GM23248 (cell line): ENCODE measurements at regions not wholly inside any gene's neighbourhood (a gene's known extent, or its start where the extent isn't known, plus 50 kb on each side); places are given as distances from the start of the nearest gene placed in this dataset.

Source experiments
- DNase-seq: peaks from one replicate; pipeline ENCODE4 v3.0.0-alpha.2; 2015
- H2AFZ ChIP-seq: fragments of 200-600 bp; sonication (generic); 2 replicates; pipeline ENCODE4 v1.6.1; 2016; ENCODE audit warnings: antibody characterized with exemption
- H3F3A ChIP-seq: fragments of 200-600 bp; sonication (generic); 2 replicates; pipeline ENCODE4 v1.6.1; 2016; ENCODE audit warnings: mild to moderate bottlenecking, antibody characterized with exemption, mixed run types; ENCODE audit not compliant: insufficient read depth
- H3K27ac ChIP-seq: fragments of 200-600 bp; sonication (generic); 2 replicates; pipeline ENCODE4 v1.5.1; 2016; ENCODE audit warnings: mild to moderate bottlenecking
- H3K27me3 ChIP-seq: fragments of 200-600 bp; sonication (generic); replicated peaks from 2 replicates; pipeline ENCODE4 v1.6.1; 2016; ENCODE audit warnings: mild to moderate bottlenecking; ENCODE audit not compliant: insufficient read depth
- H3K36me3 ChIP-seq: fragments of 200-600 bp; sonication (generic); 2 replicates; pipeline ENCODE4 v1.6.1; 2016; ENCODE audit warnings: low read depth, mild to moderate bottlenecking
- H3K4me1 ChIP-seq: fragments of 200-600 bp; sonication (generic); 2 replicates; pipeline ENCODE4 v1.6.1; 2016; ENCODE audit warnings: mild to moderate bottlenecking; ENCODE audit not compliant: insufficient read depth
- H3K4me2 ChIP-seq: fragments of 200-600 bp; sonication (generic); one replicate; pipeline ENCODE4 v1.6.1; 2016; ENCODE audit warnings: mild to moderate bottlenecking; ENCODE audit not compliant: unreplicated experiment
- H3K4me3 ChIP-seq: fragments of 200-600 bp; sonication (generic); 2 replicates; pipeline ENCODE4 v1.5.1; 2016; ENCODE audit warnings: mild to moderate bottlenecking
- H3K79me2 ChIP-seq: fragments of 200-600 bp; sonication (generic); 2 replicates; pipeline ENCODE4 v1.6.1; 2016; ENCODE audit warnings: mild to moderate bottlenecking; ENCODE audit not compliant: insufficient read depth
- H3K9ac ChIP-seq: fragments of 200-600 bp; sonication (generic); 2 replicates; pipeline ENCODE4 v1.6.1; 2016; ENCODE audit warnings: mild to moderate bottlenecking
- H3K9me2 ChIP-seq: fragments of 200-600 bp; sonication (generic); 2 replicates; pipeline ENCODE4 v1.6.1; 2016; ENCODE audit warnings: mixed run types, mild to moderate bottlenecking, moderate library complexity; ENCODE audit not compliant: insufficient read depth
- H3K9me3 ChIP-seq: fragments of 200-600 bp; sonication (generic); one replicate; pipeline ENCODE4 v1.6.1; 2017; ENCODE audit warnings: low read depth
- H4K20me1 ChIP-seq: fragments of 200-600 bp; sonication (generic); 2 replicates; pipeline ENCODE4 v1.6.0; 2016; ENCODE audit not compliant: insufficient read depth
- EZH2 ChIP-seq: fragments of 200-600 bp; sonication (generic); IDR thresholded peaks from 2 replicates; pipeline ENCODE4 v1.6.1; 2018; ENCODE audit warnings: antibody characterized with exemption, mild to moderate bottlenecking; ENCODE audit not compliant: insufficient read depth, poor library complexity, severe bottlenecking
- EZH2phosphoT487 ChIP-seq: fragments of 200-600 bp; sonication (generic); IDR thresholded peaks from 2 replicates; pipeline ENCODE4 v1.6.1; 2018; ENCODE audit warnings: antibody characterized with exemption, moderate library complexity, mild to moderate bottlenecking, low read depth; ENCODE audit not compliant: insufficient read depth
- WGBS, 2 experiments: methylation state at CpG; one replicate each; pipeline ENCODE4 v1.1.6; 2015 to 2017; ENCODE audit warnings: low lambda C conversion rate in 2 of 2, low coverage in 1 of 2; ENCODE audit errors: missing lambda C conversion rate in 2 of 2; 5-methylcytosine and 5-hydroxymethylcytosine counted together
- in situ Hi-C: fragments of 300-500 bp; cut with MboI; formaldehyde crosslinking; loops from 2 replicates; pipeline ENCODE4 v1.15.0; 2020

GRCh38 chr1:14149431-14149830 lies 449.1 kb upstream of the KAZN start:
- TF ChIP-seq EZH2phosphoT487 = no peak
- no peak for TF ChIP-seq EZH2
- in situ Hi-C loops = no loop called here
- 32% methylated on average over 7 of the region's 7 CpGs for WGBS, 2 experiments
- H3K9me3 ChIP-seq = no peaks in the 10 kb centered on the region
- DNase-seq = peak; percentile 16
- no peaks in the 10 kb centered on the region for H3K79me2 ChIP-seq
- no peaks in the 10 kb centered on the region for H3K9me2 ChIP-seq
- no peak overlapping the region for H3K27ac ChIP-seq
- H3K4me1 ChIP-seq = no peaks in the 10 kb centered on the region
- no peaks in the 10 kb centered on the region for H3K36me3 ChIP-seq
- H3K9ac ChIP-seq = no peak overlapping the region
- no peaks in the 10 kb centered on the region for H3K27me3 ChIP-seq
- no peaks in the 10 kb centered on the region for H3F3A ChIP-seq
- no peak overlapping the region for H3K4me2 ChIP-seq
- H3K4me3 ChIP-seq = no peak overlapping the region
- no peaks in the 10 kb centered on the region for H4K20me1 ChIP-seq
- H2AFZ ChIP-seq = no peak overlapping the region

GRCh38 chr1:14156543-14156942 lies 441.9 kb upstream of the KAZN start:
- H3K4me1 ChIP-seq = no peaks in the 10 kb centered on the region
- 75 to 83% methylated on average over 4 of the region's 4 CpGs for WGBS, 2 experiments
- in situ Hi-C loops = no loop called here
- H3F3A ChIP-seq = no peaks in the 10 kb centered on the region
- no peak overlapping the region for H3K27ac ChIP-seq
- no peak overlapping the region for H3K4me3 ChIP-seq
- H3K36me3 ChIP-seq = no peaks in the 10 kb centered on the region
- no peak overlapping the region for H2AFZ ChIP-seq
- no peaks in the 10 kb centered on the region for H3K79me2 ChIP-seq
- H3K27me3 ChIP-seq = no peaks in the 10 kb centered on the region
- no peak for DNase-seq
- no peaks in the 10 kb centered on the region for H3K9me2 ChIP-seq
- TF ChIP-seq EZH2 (no peak), EZH2phosphoT487 (no peak)
- no peaks in the 10 kb centered on the region for H4K20me1 ChIP-seq
- H3K4me2 ChIP-seq = no peak overlapping the region
- peaks cover 11% of the 10 kb centered on the region for H3K9me3 ChIP-seq
- no peak overlapping the region for H3K9ac ChIP-seq

- Histone ChIP-seq H3K4me1 (no peaks in the 10 kb centered on the region), H3K4me3 (no peak overlapping the region), H3K9me3 (peaks cover 11% of the 10 kb centered on the region), H3K27ac (no peak overlapping the region), H3K27me3 (no peaks in the 10 kb centered on the region), H3K36me3 (no peaks in the 10 kb centered on the region), H3K9ac (no peak overlapping the region), H3F3A (no peaks in the 10 kb centered on the region), H3K79me2 (no peaks in the 10 kb centered on the region), H3K9me2 (no peaks in the 10 kb centered on the region), H4K20me1 (no peaks in the 10 kb centered on the region), H3K4me2 (no peak overlapping the region), H2AFZ (no peak overlapping the region)
- 0 to 5% methylated on average over 2 of the region's 2 CpGs for WGBS, 2 experiments
- in situ Hi-C loops = no loop called here
- TF ChIP-seq EZH2 (no peak), EZH2phosphoT487 (no peak)
- DNase-seq = no peak
These were observed 437.7 kb upstream of the KAZN start for GRCh38 chr1:14160781-14161180.

- H3K9me2 ChIP-seq = no peaks in the 10 kb centered on the region
- H3K27me3 ChIP-seq = no peaks in the 10 kb centered on the region
- no peak overlapping the region for H3K27ac ChIP-seq
- in situ Hi-C loops = no loop called here
- no peak overlapping the region for H3K9ac ChIP-seq
- no peak for DNase-seq
- no peaks in the 10 kb centered on the region for H3K36me3 ChIP-seq
- H4K20me1 ChIP-seq = no peaks in the 10 kb centered on the region
- no peaks in the 10 kb centered on the region for H3K4me1 ChIP-seq
- H3F3A ChIP-seq = no peaks in the 10 kb centered on the region
- H3K4me2 ChIP-seq = no peak overlapping the region
- no peak overlapping the region for H3K4me3 ChIP-seq
- no peak overlapping the region for H2AFZ ChIP-seq
- WGBS, 2 experiments = 77 to 79% methylated on average over 4 of the region's 4 CpGs
- TF ChIP-seq EZH2phosphoT487 = no peak
- no peak for TF ChIP-seq EZH2
- no peaks in the 10 kb centered on the region for H3K79me2 ChIP-seq
- no peaks in the 10 kb centered on the region for H3K9me3 ChIP-seq
These were observed 435.2 kb upstream of the KAZN start for GRCh38 chr1:14163246-14163645.

- DNase-seq = no peak
- Histone ChIP-seq H3K27ac (no peak overlapping the region), H3K4me1 (no peaks in the 10 kb centered on the region), H3K36me3 (no peaks in the 10 kb centered on the region), H3K9me3 (no peaks in the 10 kb centered on the region), H3K9me2 (no peaks in the 10 kb centered on the region), H4K20me1 (no peaks in the 10 kb centered on the region), H3F3A (no peaks in the 10 kb centered on the region), H2AFZ (no peak overlapping the region), H3K4me3 (no peak overlapping the region), H3K79me2 (no peaks in the 10 kb centered on the region), H3K4me2 (no peak overlapping the region), H3K27me3 (no peaks in the 10 kb centered on the region), H3K9ac (no peak overlapping the region)
- in situ Hi-C loops = no loop called here
- 3 to 12% methylated on average over 2 of the region's 2 CpGs for WGBS, 2 experiments
- TF ChIP-seq EZH2 (no peak), EZH2phosphoT487 (no peak)
These were observed 433.1 kb upstream of the KAZN start for GRCh38 chr1:14165371-14165801.
